AG04450 (cell line): ENCODE measurements at regions not wholly inside any gene's neighbourhood (a gene's known extent, or its start where the extent isn't known, plus 50 kb on each side); places are given as distances from the start of the nearest gene placed in this dataset.

Experiments used
- CTCF ChIA-PET: fragments of 300-600, 350-600 bp; formaldehyde crosslinking; extraction: SDS; loops from one replicate; lab custom pipeline; 2022; ENCODE audit warnings: antibody characterized with exemption, inconsistent platforms; lab: Charles Lee
- POLR2A ChIA-PET: fragments of 350-600 bp; formaldehyde crosslinking; extraction: SDS; loops from one replicate; lab custom pipeline; 2021; ENCODE audit warnings: antibody characterized with exemption, inconsistent platforms; lab: Yijun Ruan, JAX
- DNase-seq: peaks from one replicate; pipeline ENCODE4 v3.0.0-alpha.2; 2011; ENCODE audit warnings: low read depth, low spot score
- H3K27ac ChIP-seq: one replicate; pipeline ENCODE4 v1.5.1; 2012; ENCODE audit warnings: low read depth, low read length, control low read depth
- H3K27me3 ChIP-seq: one replicate; pipeline ENCODE4 v1.6.0; 2012; ENCODE audit warnings: low read length; ENCODE audit not compliant: control insufficient read depth, insufficient read depth
- H3K4me3 ChIP-seq: 2 replicates; pipeline ENCODE4 v1.5.1; 2011; ENCODE audit warnings: mild to moderate bottlenecking, low read depth, low read length, control low read depth
- H3K9me3 ChIP-seq: 2 replicates; pipeline ENCODE4 v1.5.1; 2012; ENCODE audit warnings: low read length; ENCODE audit not compliant: control insufficient read depth, insufficient read depth
- CTCF ChIP-seq: IDR thresholded peaks from 2 replicates; pipeline ENCODE4 v1.5.1; 2011; ENCODE audit warnings: low read depth, low read length, control low read depth, inconsistent platforms

- Histone ChIP-seq H3K9me3 (peaks cover 13% of the 10 kb centered on the region; the same call in 1 of the 2 replicates), H3K27me3 (no peaks in the 10 kb centered on the region), H3K27ac (no peak overlapping the region), H3K4me3 (no peak overlapping the region)
- no peak for TF ChIP-seq CTCF
- CTCF ChIA-PET = no interaction called here
- POLR2A ChIA-PET = no interaction called here
- no peak for DNase-seq
Observed at GRCh38 chr19:27720155-27720554, 1492.8 kb downstream of the UQCRFS1 start.

GRCh38 chr19:27719034-27719433 lies 1493.9 kb downstream of the UQCRFS1 start:
- Histone ChIP-seq H3K9me3 (peaks cover 13% of the 10 kb centered on the region; the same call in 1 of the 2 replicates), H3K27me3 (no peaks in the 10 kb centered on the region), H3K27ac (no peak overlapping the region), H3K4me3 (no peak overlapping the region)
- CTCF ChIA-PET = no interaction called here
- DNase-seq = no peak
- no peak for TF ChIP-seq CTCF
- POLR2A ChIA-PET = no interaction called here

- DNase-seq = no peak
- POLR2A ChIA-PET = no interaction called here
- Histone ChIP-seq H3K9me3 (peaks cover 13% of the 10 kb centered on the region; the same call in 1 of the 2 replicates), H3K4me3 (no peak overlapping the region), H3K27me3 (no peaks in the 10 kb centered on the region), H3K27ac (no peak overlapping the region)
- CTCF ChIA-PET = no interaction called here
- TF ChIP-seq CTCF = no peak
Observed at GRCh38 chr19:27718234-27718633, 1494.7 kb downstream of the UQCRFS1 start.

GRCh38 chr19:27717825-27718224 lies 1495.1 kb downstream of the UQCRFS1 start:
- Histone ChIP-seq H3K4me3 (no peak overlapping the region), H3K27me3 (no peaks in the 10 kb centered on the region), H3K27ac (no peak overlapping the region), H3K9me3 (peaks cover 13% of the 10 kb centered on the region; the same call in 1 of the 2 replicates)
- no peak for TF ChIP-seq CTCF
- no peak for DNase-seq
- CTCF ChIA-PET = no interaction called here
- POLR2A ChIA-PET = no interaction called here

GRCh38 chr19:27716922-27717321 lies 1496.0 kb downstream of the UQCRFS1 start:
- no peak for DNase-seq
- Histone ChIP-seq H3K27ac (no peak overlapping the region), H3K4me3 (no peak overlapping the region), H3K27me3 (no peaks in the 10 kb centered on the region), H3K9me3 (peaks cover 13% of the 10 kb centered on the region; the same call in 1 of the 2 replicates)
- TF ChIP-seq CTCF = no peak
- ChIA-PET CTCF (no interaction called here), POLR2A (no interaction called here)
